ENCODE measurements at regions not wholly inside any gene's neighbourhood (a gene's known extent, or its start where the extent isn't known, plus 50 kb on each side); places are given as distances from the start of the nearest gene placed in this dataset.
"Not testable (repeated sequence)": the region's sequence is repeated elsewhere in the genome, so short reads cannot be mapped to it uniquely, and the experiment has no call there.

GRCh38 chr4:45331802-45332201 lies 605.4 kb upstream of the GNPDA2 start:
- DNase-seq = no peak

GRCh38 chr4:45327544-45327943 lies 601.2 kb upstream of the GNPDA2 start:
- no peak for DNase-seq

- no peak for DNase-seq
Measured at GRCh38 chr4:45324455-45325417, 598.4 kb upstream of the GNPDA2 start.

GRCh38 chr4:45323453-45324058 lies 597.2 kb upstream of the GNPDA2 start:
- DNase-seq = no peak

- DNase-seq = no peak
Measured at GRCh38 chr4:45317739-45318138, 591.4 kb upstream of the GNPDA2 start.

GRCh38 chr4:45317276-45317675 lies 590.9 kb upstream of the GNPDA2 start:
- no peak for DNase-seq

- DNase-seq = no peak
Measured at GRCh38 chr4:45316257-45316656, 589.9 kb upstream of the GNPDA2 start.

- DNase-seq = no peak
Measured at GRCh38 chr4:45302828-45303227, 576.5 kb upstream of the GNPDA2 start.

- DNase-seq = no peak
Measured at GRCh38 chr4:45294464-45294863, 568.1 kb upstream of the GNPDA2 start.

- no peak for DNase-seq
Measured at GRCh38 chr4:45293335-45293734, 567.0 kb upstream of the GNPDA2 start.

- no peak for DNase-seq
Measured at GRCh38 chr4:45292844-45293243, 566.5 kb upstream of the GNPDA2 start.

- no peak for DNase-seq
Measured at GRCh38 chr4:45284400-45285085, 558.2 kb upstream of the GNPDA2 start.

GRCh38 chr4:45283352-45283751 lies 557.0 kb upstream of the GNPDA2 start:
- no peak for DNase-seq

GRCh38 chr4:45280121-45280520 lies 553.8 kb upstream of the GNPDA2 start:
- DNase-seq = no peak

- DNase-seq = no peak
Measured at GRCh38 chr4:45275862-45276261, 549.5 kb upstream of the GNPDA2 start.

GRCh38 chr4:45248106-45248505 lies 521.8 kb upstream of the GNPDA2 start:
- DNase-seq = not testable (repeated sequence)

GRCh38 chr4:45241976-45242375 lies 515.6 kb upstream of the GNPDA2 start:
- no peak for DNase-seq

GRCh38 chr4:45229206-45229605 lies 502.9 kb upstream of the GNPDA2 start:
- no peak for DNase-seq

GRCh38 chr4:45215976-45216542 lies 489.7 kb upstream of the GNPDA2 start:
- DNase-seq = no peak

GRCh38 chr4:45208476-45208875 lies 482.1 kb upstream of the GNPDA2 start:
- not testable (repeated sequence) for DNase-seq

- DNase-seq = not testable (repeated sequence)
Measured at GRCh38 chr4:45207864-45208331, 481.5 kb upstream of the GNPDA2 start.

- not testable (repeated sequence) for DNase-seq
Measured at GRCh38 chr4:45207241-45207863, 481.0 kb upstream of the GNPDA2 start.

GRCh38 chr4:45199736-45200135 lies 473.4 kb upstream of the GNPDA2 start:
- DNase-seq = no peak
